Osteocyte (in vitro differentiated cells): ENCODE measurements at regions not wholly inside any gene's neighbourhood (a gene's known extent, or its start where the extent isn't known, plus 50 kb on each side); places are given as distances from the start of the nearest gene placed in this dataset.

Experiments used
- DNase-seq: peaks from one replicate; pipeline ENCODE4 v3.0.0; 2021; ENCODE audit warnings: mixed read lengths; ENCODE audit not compliant: unreplicated experiment; ENCODE audit errors: extremely low spot score
- H3K27ac Mint-ChIP-seq: one replicate; pipeline ENCODE4 v1.8.0; 2021; ENCODE audit warnings: mild to moderate bottlenecking, mixed read lengths; ENCODE audit not compliant: unreplicated experiment
- H3K27me3 Mint-ChIP-seq: one replicate; pipeline ENCODE4 v1.8.0; 2021; ENCODE audit warnings: mixed read lengths; ENCODE audit not compliant: unreplicated experiment
- H3K36me3 Mint-ChIP-seq: one replicate; pipeline ENCODE4 v1.8.0; 2021; ENCODE audit warnings: mixed read lengths; ENCODE audit not compliant: unreplicated experiment
- H3K4me1 Mint-ChIP-seq: one replicate; pipeline ENCODE4 v1.8.0; 2021; ENCODE audit warnings: mixed read lengths; ENCODE audit not compliant: unreplicated experiment
- H3K4me3 Mint-ChIP-seq: one replicate; pipeline ENCODE4 v1.8.0; 2021; ENCODE audit warnings: mild to moderate bottlenecking, moderate library complexity, mixed read lengths; ENCODE audit not compliant: unreplicated experiment
- H3K9me3 Mint-ChIP-seq: one replicate; pipeline ENCODE4 v1.8.0; 2021; ENCODE audit warnings: mixed read lengths; ENCODE audit not compliant: unreplicated experiment
- CTCF ChIP-seq: fragments of 200-600 bp; sonication (generic); IDR thresholded peaks from 2 replicates; pipeline ENCODE4 v1.5.0; 2021; ENCODE audit warnings: antibody characterized with exemption, mild to moderate bottlenecking, moderate library complexity

- no peak for DNase-seq
- Mint-ChIP-seq H3K4me3 (no peak overlapping the region), H3K36me3 (no peaks in the 10 kb centered on the region), H3K27ac (no peak overlapping the region), H3K9me3 (peaks cover 8% of the 10 kb centered on the region), H3K4me1 (no peaks in the 10 kb centered on the region), H3K27me3 (peaks cover 7% of the 10 kb centered on the region)
- no peak for TF ChIP-seq CTCF
Measured at GRCh38 chr1:168864266-168864665, 135.3 kb upstream of the DPT start.

GRCh38 chr1:168865850-168866620 lies 137.0 kb upstream of the DPT start:
- H3K27ac Mint-ChIP-seq, result no peak overlapping the region
- peaks cover 6% of the 10 kb centered on the region for H3K9me3 Mint-ChIP-seq
- no peak for TF ChIP-seq CTCF
- no peak overlapping the region for H3K4me3 Mint-ChIP-seq
- H3K27me3 Mint-ChIP-seq, result peaks cover 8% of the 10 kb centered on the region
- no peak for DNase-seq
- no peaks in the 10 kb centered on the region for H3K36me3 Mint-ChIP-seq
- no peaks in the 10 kb centered on the region for H3K4me1 Mint-ChIP-seq

GRCh38 chr1:168867941-168868634 lies 139.1 kb upstream of the DPT start:
- Mint-ChIP-seq H3K27me3 (peaks cover 7% of the 10 kb centered on the region), H3K36me3 (no peaks in the 10 kb centered on the region), H3K4me1 (no peaks in the 10 kb centered on the region), H3K4me3 (no peak overlapping the region), H3K9me3 (peaks cover 10% of the 10 kb centered on the region), H3K27ac (no peak overlapping the region)
- DNase-seq, result no peak
- TF ChIP-seq CTCF, result no peak

GRCh38 chr1:168871531-168871930 lies 142.5 kb upstream of the DPT start:
- no peak overlapping the region for H3K27ac Mint-ChIP-seq

More at GRCh38 chr1:168871531-168871930, 142.5 kb upstream of the DPT start:
- H3K4me1 Mint-ChIP-seq, result no peaks in the 10 kb centered on the region
- H3K4me3 Mint-ChIP-seq, result no peak overlapping the region
- peaks cover 9% of the 10 kb centered on the region for H3K27me3 Mint-ChIP-seq
- TF ChIP-seq CTCF, result no peak
- peaks cover 4% of the 10 kb centered on the region for H3K9me3 Mint-ChIP-seq
- DNase-seq, result no peak
- no peaks in the 10 kb centered on the region for H3K36me3 Mint-ChIP-seq
